GM18909 (cell line): ENCODE measurements at regions not wholly inside any gene's neighbourhood (a gene's known extent, or its start where the extent isn't known, plus 50 kb on each side); places are given as distances from the start of the nearest gene placed in this dataset.
A peak's percentile ranks its signal among the peaks of the same experiment; 100 is the strongest.
"Not testable (repeated sequence)": the region's sequence is repeated elsewhere in the genome, so short reads cannot be mapped to it uniquely, and the experiment has no call there.

ENCODE experiments used
- ATAC-seq: cut with Tn5 transposase; IDR thresholded peaks from one replicate; pipeline ENCODE4 v1.9.1; 2021; ENCODE audit warnings: mild to moderate bottlenecking; ENCODE audit not compliant: unreplicated experiment, poor library complexity

GRCh38 chr13:71218960-71219359 is 648.0 kb downstream of the DACH1 start:
- ATAC-seq = peak; percentile 54

- ATAC-seq = no peak
Observed at GRCh38 chr13:71217827-71218226, 649.2 kb downstream of the DACH1 start.

GRCh38 chr13:71214821-71215220 is 652.2 kb downstream of the DACH1 start:
- ATAC-seq = no peak

- ATAC-seq = no peak
Observed at GRCh38 chr13:71214357-71214756, 652.6 kb downstream of the DACH1 start.

- peak; percentile 69 for ATAC-seq
Observed at GRCh38 chr13:71213252-71213821, 653.7 kb downstream of the DACH1 start.

GRCh38 chr13:71210861-71211260 is 656.1 kb downstream of the DACH1 start:
- no peak for ATAC-seq

- ATAC-seq = no peak
Observed at GRCh38 chr13:71209217-71209616, 657.8 kb downstream of the DACH1 start.

GRCh38 chr13:71184583-71184982 is 682.4 kb downstream of the DACH1 start:
- ATAC-seq = not testable (repeated sequence)

GRCh38 chr13:71183352-71183751 is 683.7 kb downstream of the DACH1 start:
- not testable (repeated sequence) for ATAC-seq

- ATAC-seq = no peak
Observed at GRCh38 chr13:71171740-71172139, 695.3 kb downstream of the DACH1 start.

GRCh38 chr13:71169180-71169579 is 697.8 kb downstream of the DACH1 start:
- ATAC-seq = no peak

GRCh38 chr13:71156550-71156949 is 710.5 kb downstream of the DACH1 start:
- ATAC-seq = no peak

- no peak for ATAC-seq
Observed at GRCh38 chr13:71149498-71150363, 717.3 kb downstream of the DACH1 start.

GRCh38 chr13:71149046-71149445 is 718.0 kb downstream of the DACH1 start:
- ATAC-seq = no peak

GRCh38 chr13:71148396-71148795 is 718.6 kb downstream of the DACH1 start:
- ATAC-seq = no peak

- no peak for ATAC-seq
Observed at GRCh38 chr13:71144883-71145282, 722.1 kb downstream of the DACH1 start.

GRCh38 chr13:71137101-71137500 is 729.9 kb downstream of the DACH1 start:
- ATAC-seq = no peak

GRCh38 chr13:71124230-71124629 is 742.8 kb downstream of the DACH1 start:
- ATAC-seq = no peak

GRCh38 chr13:71118779-71119364 is 748.1 kb downstream of the DACH1 start:
- no peak for ATAC-seq

GRCh38 chr13:71117920-71118319 is 749.1 kb downstream of the DACH1 start:
- no peak for ATAC-seq

GRCh38 chr13:71115301-71115700 is 751.7 kb downstream of the DACH1 start:
- ATAC-seq = no peak
